Superior temporal gyrus (tissue), 1 donor: ENCODE measurements at regions not wholly inside any gene's neighbourhood (a gene's known extent, or its start where the extent isn't known, plus 50 kb on each side); places are given as distances from the start of the nearest gene placed in this dataset.

Experiments
- DNase-seq: peaks from one replicate; pipeline ENCODE4 v3.0.0-alpha.2; 2016; ENCODE audit errors: extremely low spot score

DNA sequence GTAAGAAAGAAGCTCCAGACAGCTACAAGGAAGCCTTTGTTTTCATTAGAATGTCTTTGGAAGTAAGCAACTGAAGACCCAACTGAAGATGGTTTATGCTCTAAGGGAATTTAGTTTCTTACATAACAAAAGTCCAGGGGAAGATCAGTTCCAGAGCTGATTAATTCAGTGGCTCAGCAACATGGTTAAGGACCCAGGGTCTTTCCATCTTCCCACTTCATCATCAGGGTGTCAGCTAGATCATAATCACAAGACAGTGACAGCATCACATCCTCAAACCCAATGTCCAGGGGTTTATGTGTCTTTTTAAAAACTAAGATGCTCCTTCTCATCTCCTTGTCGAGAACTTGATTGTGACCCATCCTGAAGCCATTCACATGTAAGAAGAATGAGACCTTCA lies 119.7 kb upstream of the PRDM1 start:
- no peak for DNase-seq

DNA sequence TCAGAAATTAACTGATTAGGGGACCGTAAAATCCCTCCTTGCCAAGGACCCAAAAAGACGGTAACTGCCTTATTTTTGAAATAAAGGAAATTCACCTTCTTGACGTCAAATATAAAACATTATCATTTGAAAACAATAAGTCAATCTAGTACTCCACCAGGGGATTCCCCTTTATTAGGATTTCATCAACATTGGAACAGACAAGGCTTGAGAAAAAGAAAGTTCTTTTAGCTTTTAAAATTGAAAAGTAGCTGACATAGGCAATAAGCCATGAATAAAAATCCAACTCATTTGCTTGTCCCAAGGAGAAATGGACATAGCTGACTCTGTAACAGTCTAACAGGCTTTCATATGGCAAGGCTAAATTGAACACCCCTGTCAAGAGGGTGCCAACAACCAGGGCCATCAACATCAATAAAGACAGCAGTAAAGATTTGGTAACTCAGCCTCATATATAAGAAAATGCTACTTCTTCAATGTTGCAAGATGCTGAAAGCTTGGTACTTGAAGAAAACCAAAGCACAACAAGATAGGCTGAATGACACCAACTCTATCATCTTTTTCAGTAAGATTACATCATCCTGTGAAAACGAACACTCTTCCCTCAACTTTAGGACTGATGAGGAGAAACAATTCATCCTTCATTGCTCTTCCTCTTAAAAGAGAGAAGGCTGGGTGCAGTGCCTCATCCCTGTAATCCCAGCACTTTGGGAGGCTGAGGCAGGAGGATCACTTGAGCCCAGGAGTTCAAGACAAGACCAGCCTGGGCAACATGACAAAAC lies 121.0 kb upstream of the PRDM1 start:
- DNase-seq: no peak

DNA sequence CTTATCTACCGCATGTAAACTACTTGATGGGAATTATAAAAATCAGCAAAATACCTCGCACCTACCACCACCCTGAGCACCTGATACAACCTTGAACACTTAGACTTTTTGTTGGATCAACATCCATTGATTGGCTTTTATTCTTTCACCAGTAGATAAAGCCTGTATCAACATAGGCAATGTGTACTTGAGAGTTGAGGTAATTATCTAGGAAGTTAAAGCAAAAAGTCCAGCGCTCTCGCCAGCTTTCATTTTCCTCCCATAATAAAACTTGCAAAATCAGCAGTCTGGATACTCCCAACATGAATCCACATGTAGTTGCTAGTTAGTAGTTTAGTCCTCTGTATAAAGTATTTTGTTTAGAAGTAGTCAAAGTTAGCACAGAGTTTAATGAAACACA lies 132.0 kb upstream of the PRDM1 start:
- DNase-seq: no peak

DNA sequence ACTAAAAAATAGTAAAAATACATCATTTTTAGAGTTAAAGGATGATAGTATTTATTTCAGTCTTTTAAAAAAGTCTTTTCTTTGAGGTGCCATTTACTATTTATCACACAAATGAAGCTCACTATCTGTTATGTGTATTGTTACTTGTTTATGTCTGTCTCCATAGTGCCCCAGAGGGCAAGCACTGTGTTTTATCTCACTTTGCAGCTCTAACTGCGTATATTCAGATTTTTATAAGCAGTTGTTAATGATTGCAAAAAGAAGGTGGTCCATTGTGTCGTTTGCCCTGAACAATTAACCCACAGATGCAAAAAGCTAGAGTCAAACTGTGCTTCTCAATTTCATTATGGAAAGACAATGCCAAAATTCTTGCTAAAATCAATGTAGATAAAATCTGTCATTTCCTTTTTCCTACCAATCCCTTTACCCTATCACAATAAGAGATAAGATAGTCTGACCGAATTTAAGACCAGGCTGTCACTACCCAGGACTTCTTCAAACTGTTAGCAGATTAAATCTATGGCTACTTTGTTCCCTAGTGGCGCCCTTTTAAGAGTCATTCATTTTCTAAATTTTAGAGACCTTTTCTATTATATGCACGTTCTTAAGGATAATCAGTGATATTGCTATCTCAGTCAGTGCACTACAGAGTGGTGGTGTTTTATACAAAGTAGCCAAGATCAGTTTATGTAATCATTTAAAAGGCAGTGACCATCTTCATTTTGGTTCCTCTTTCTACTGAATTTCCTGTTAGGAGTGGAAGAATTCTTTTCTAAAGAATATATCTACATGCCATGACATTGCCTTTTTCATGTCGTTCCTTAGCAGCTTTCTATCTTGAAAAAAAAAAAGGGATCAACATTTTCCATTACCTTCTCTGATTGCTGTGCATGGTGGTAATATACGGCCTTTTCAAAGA lies 133.1 kb upstream of the PRDM1 start:
- DNase-seq: no peak

DNA sequence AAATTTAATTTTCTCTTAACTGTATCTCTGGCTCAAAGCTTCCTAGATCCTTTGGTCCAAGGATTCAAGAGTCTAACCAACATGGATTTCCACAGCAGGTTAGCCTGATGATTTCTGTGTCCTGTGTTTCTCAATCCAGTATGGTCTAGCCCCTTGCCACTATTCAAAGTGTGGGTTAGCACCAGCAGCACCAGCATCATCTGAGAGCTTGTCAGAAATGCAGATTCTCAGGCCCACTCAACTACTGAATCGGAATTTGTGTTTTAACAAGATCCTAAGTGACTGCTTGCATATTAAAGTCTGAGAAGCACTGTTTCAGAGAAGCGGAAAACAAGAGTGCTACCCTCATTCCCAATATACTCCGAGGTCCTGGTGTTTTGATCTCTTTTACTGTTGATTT lies 133.8 kb upstream of the PRDM1 start:
- DNase-seq: no peak

DNA sequence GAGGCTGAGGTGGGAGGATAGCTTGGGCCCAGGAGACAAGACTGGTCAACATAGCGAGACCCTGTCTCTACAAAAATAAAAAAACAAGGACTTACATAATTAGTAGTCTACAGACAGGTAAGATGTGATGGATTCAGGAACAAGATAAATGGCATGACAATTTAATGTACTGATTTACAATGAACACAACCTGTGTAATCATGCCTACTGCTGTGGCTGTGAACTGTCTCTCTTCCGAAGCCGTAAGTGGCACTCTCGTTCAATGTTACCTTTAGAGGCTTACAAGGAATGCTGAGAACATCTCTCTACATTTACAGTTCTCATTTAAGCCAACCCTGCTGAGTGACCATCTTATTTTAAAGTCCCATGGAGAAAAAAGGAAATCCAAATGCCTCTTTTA lies 134.8 kb upstream of the PRDM1 start:
- DNase-seq: no peak

DNA sequence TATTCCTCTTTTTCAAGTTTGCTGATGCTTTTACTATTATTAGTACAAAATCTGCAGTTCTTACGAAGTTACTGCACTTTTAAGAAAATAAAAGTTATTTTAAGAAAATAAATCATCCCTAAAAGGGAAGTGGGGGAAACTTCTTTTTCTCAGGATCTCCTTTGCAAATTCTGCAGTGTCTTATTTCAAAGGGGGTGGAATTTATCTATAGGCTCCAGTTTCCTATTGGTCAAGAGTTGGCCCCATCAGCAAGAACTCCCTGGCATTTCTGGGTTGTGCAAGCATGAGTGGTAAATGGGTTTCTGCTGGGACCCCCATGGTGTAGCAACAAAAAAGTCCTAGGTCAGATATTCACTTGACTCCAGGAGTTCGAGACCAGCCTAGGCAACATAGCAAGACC lies 136.3 kb upstream of the PRDM1 start:
- no peak for DNase-seq

DNA sequence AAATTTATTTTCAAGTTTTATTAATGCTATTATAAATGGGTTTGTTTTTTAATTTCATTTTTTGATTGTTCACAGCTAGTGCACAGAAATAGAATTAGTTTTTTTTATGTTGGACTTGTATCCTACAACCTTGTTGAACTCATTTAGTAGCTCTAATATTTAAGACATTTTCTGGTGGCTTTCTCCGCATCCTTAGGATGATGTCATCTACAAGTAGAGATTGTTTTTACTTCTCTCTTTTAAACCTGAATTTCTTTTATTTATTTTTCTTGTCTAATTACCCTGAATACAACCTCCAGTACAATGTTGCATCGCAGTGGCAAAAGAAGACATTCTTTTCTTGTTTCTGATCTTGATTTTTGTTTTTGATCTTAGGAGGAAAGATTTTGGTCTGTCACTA lies 142.6 kb upstream of the PRDM1 start:
- no peak for DNase-seq

DNA sequence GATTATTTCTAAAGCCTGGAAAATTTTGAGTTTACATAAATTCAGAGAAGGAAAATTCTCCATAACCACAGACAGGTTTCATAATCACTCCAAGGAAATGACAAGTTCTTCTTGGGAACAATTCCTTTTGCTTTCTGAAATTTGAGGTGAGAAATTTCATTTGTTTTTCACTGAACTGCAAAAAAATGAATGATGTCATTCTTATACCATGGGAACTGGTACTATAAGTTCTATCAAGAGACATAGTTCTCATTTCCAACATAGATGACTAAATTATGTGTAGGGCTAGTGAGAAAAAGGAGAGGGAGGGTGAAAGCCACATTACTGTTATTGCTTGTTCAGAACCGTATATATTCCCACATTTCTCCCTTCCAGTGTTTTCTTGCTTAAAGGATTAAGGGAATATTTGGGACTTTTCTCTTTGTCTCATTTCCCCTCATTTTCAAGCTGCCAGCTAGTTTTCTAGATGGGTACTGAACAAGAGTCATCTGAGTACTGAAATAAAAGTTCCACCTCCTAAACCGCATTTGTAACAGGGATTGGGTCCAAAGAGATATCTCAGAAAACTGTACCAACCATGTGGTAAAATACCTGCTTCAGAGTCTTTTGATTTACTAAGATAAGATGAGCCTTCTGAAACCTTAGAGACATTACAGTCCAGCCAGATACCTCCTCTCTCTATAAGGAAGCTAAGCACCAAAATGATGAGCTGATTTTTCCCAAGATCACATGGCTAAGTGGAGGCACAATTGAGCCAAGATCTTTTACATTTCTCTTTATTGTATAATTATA lies 144.3 kb upstream of the PRDM1 start:
- peak; percentile 44 for DNase-seq

DNA sequence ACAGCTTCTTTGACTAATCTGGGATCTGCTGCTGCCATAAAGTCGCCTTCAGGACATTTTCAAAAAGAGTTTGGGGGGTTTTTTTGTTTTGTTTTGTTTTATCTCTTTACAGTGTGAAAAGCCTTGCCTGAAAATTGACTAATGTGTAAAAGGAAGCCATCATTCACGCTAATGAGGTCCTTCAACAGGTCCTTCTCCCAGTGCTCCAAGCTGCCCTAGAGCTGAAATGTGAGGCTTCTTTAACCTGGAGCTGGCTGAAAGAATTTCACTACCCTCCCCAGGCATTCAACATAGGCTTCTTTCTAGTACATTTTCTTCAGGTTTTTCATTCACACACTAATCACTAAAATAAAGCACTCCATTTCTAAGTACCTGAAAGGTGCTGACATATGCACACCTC lies 145.1 kb upstream of the PRDM1 start:
- DNase-seq: no peak

DNA sequence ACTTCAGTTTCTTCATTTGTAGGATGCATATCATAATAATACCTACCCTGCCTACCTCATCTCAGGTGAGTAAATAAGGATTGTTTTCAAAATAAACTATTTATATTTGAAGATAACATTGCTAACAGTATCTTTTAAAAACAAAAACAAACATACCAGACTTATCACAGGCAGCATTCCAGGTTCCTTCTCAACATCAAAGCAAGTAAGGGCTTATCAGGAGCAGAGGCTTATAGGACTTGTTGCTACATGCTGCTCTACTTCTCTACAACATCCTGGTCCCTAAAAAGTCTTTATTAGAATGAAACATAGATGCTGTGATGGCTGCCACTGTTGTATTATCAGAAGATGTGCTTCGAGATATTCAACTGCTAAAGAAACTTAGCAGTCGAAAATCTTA lies 149.2 kb upstream of the PRDM1 start:
- no peak for DNase-seq

DNA sequence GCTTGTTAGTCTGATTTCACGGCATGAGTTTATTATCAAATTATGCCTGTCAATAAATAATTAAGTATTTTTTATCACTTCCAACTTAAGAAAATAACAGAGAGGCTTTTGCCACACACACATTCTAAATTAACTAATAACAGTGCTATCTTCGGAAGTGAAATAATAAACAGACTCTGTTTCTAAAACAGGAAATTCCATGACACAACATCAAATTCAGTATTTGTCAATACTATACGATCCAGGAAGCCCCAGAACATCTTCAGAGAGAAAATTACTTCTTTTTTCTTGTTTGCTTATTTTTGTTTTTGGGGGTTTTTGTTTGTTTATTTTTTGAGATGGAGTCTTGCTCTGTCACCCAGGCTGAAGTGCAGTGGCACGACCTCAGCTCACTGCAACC lies 150.7 kb upstream of the PRDM1 start:
- no peak for DNase-seq

DNA sequence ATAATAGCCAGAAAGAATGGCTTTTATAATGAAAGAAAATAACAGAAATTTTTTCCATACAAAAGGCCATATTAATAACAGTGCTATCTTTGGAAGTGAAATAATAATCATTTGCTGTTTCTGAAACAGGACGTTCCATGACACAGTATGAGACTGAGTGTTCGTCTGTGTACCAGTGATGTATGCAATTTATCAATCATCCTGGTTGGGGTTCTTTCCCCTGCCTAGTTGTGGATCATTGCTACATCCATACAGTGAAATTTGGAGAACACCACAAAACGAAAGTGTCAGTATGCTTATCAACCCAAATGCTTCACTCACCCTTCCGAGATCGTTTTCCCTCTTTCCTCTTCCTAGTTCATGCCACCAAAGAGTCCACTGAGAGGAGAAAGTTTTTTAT lies 151.4 kb upstream of the PRDM1 start:
- DNase-seq: no peak

DNA sequence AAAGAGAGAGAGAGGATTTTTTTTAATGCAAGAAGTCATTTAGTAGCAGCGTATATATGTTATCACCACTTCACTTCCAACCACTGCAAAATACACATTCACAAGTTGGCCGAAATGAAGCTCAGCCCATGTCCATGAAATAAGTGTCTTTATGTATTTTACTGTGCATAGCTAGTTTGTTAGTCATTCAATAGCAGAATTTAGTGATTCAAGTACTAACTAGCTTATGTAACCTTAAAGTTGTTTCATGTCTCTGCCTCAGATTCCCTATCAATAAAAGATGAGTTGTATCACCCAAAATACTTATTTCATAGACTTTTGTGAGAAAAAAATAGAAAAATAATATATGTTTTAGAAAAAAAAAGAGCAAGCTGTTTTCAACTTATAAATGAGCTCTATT lies 153.7 kb upstream of the PRDM1 start:
- no peak for DNase-seq

DNA sequence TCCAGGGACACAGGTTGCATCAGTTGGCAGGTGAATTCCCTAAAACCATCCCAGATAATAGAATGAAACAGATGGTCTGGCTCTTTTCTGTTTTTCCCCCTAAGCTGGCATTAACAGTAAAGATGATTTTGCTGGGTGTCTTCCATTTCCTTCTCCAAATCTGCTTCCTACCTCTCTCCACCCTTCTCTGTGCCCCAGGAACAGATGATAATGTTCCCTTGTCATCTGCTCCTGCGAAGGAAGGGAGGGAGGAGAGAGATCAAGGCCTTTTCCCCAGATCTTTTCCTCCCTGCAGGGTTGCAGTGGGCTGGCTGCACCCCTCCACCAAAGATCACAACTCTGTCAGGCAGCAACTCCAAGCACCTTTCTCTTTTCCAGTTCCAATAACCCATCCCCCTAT lies 156.5 kb upstream of the PRDM1 start:
- no peak for DNase-seq

DNA sequence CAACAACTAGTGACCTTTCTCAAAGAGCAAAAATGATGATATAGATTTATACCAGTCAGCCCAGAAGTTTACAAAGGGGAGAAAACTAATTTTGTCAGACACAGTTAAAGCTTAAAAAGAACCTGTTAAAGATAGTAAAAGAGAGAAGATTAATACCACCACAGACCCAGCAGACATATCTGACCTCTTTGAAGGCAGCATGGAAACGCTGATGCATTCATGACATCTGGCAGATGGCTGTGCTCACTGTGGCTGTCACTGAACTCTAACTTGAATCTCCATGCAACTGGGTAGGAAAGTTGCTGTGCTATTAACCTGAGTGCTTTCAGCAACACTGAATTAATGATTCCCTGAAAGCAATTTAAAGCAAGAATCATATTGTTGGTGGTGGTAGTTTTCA lies 159.8 kb upstream of the PRDM1 start:
- no peak for DNase-seq

DNA sequence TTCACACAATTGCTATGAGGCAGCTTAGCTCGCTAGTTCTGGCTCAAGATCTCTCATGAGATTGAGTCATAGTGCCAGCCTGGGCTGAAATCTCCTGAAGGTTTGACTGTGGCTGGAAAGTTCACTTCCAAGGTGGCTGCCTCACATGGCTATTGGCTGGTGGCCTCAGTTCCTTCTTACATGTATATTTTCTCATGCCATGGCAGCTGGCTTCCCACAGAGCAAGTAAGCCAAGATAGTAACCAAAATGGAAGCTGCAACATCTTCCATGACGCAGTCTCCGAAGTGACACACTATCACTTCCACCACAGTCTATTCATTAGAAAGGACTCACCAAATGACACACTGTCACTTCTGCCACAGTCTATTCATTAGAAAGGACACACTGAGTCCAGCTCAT lies 160.4 kb upstream of the PRDM1 start:
- no peak for DNase-seq

DNA sequence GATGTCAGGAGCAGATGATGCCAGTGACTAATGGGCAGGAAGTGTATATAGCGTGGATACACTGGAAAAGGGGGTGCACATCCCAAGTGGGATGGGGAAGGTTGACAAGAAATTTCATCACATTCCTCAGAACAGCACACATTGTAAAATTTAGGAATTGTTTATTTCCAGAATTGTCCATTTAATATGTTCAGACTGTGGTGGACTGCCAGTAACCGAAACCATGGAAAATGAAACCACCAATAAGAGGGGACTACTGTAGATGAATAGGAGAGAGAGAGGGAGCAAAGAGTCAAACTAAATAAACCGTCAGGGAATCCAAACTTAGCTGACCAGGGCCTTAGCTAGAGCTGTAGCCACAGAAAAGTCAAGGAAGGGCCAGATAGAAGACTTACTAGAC lies 164.4 kb upstream of the PRDM1 start:
- no peak for DNase-seq

DNA sequence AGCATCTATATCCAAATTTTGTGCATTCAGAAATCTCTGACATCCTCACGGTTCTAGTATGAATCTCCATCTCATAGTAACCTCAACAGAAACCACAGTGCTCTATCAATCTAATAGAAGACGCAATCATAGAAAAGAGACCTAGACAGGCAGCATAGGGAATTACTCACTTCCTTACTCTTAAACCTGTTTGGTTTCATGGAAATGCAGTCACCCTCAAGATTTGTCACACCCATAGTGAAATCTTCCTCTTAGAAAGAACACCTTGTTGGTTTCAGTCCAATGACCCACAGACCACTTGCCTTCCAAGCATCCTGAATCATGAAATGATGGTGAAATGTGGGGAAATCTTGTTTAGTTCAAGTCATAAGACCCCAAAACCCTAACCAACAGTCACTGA lies 166.1 kb upstream of the PRDM1 start:
- DNase-seq: no peak

DNA sequence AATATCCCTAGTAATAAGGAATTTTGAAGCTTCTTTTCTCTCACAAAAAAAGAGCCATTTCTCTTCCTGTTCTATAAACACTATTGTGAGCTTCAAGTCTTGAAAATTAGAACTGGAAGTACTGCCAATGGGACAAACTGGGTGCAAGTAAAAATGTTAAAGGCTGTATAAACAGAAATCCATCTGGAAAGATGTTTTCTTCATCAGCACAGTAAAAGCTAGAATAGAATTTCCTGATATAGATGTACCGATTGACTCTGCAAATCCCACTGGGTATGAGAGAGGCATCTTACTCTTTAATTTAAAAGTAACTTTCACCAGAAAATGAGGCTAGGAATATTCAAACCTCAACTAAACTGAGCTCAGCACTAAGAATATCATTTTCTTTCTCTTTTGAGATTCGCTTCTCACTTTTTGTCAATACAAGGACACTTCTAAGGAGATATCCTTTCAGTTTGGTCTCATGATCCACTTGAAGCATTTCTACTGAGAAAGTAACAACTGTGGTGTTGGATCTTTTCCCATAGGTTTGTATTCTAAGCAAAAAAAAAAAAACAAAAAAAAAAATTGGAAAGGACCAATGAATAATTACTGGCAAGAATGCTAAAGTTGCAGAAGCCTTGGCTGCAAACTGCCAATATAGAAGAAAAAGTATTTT lies 169.0 kb upstream of the PRDM1 start:
- DNase-seq: peak; percentile 67

DNA sequence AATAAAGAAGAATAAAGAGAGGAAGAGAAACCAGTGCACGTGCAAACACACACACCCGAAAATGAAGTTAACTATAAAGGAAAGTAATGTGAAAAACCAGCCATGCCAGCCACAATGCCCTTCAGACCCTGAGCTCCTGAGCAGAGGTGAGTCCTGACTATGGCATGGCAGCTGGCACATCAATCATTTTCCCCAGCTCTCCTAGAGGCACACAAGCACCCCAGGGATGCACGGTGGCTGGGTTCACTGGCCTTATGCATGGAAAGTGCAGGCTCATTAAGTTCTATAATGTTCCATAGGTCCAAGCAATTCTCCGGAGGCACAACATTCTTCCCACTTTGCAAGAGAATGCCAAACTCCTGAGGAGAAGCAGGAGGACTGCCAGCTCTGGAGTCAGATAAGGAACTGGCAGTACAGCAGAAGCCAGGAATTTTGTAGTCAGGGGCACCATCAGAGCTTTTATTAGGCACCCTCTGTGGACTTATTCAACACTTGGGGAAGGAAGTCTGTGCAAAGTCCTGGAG lies 175.0 kb upstream of the PRDM1 start:
- DNase-seq: no peak

DNA sequence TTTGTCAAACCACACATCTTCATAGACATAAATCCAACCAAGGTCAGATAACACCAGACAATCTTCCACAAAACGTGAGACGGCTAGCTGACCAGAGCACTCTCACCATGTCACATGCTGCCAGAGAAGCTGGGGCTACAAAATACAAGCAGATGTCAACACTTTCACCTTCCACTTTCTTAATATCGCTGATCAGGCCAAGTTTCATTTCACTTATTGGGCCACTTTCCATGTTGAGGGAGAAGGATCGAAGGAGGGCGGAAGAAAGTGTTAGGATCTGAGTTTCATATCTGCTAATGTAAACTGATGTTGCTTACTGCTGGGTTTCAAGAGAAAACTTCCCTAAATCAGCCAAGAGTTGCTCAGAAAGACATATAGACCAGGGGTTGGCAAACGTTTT lies 177.0 kb upstream of the PRDM1 start:
- no peak for DNase-seq
